Amygdala (tissue), 56 donors: ENCODE measurements at regions not wholly inside any gene's neighbourhood (a gene's known extent, or its start where the extent isn't known, plus 50 kb on each side); places are given as distances from the start of the nearest gene placed in this dataset.

Experiments
- DNase-seq, 56 donors: peaks; one replicate each; lab custom pipeline; 2025; lab: John Stamatoyannopoulos, UW

DNA sequence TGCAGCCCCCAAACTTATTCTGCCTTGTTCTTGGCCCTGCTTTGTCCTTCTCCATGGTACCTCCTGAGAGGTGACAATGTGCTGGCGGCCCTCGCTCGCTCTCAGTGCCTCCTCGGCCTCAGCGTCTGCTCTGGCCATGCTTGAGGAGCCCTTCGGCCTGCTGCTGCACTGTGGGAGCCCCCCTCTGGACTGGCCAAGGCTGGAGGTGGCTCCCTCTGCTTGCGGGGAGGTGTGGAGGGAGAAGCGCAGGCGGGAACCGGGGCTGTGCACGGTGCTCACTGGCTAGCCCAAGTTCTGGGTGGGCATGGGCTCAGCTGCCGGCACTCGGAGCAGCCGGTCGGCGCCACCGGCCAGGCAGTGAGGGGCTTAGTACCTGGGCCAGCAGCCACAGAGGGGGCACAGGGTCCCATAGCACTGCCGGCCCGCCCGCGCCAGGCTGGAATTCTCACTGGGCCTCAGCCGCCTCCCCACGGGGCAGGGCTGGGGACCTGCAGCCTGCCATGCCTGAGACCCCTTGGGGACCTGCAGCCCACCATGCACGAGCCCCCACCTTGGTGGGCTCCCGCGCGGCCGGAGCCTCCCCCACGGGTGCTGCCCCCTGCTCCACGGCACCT, 55.9 kb upstream of the RALGAPA2 start:
- no peak for DNase-seq

DNA sequence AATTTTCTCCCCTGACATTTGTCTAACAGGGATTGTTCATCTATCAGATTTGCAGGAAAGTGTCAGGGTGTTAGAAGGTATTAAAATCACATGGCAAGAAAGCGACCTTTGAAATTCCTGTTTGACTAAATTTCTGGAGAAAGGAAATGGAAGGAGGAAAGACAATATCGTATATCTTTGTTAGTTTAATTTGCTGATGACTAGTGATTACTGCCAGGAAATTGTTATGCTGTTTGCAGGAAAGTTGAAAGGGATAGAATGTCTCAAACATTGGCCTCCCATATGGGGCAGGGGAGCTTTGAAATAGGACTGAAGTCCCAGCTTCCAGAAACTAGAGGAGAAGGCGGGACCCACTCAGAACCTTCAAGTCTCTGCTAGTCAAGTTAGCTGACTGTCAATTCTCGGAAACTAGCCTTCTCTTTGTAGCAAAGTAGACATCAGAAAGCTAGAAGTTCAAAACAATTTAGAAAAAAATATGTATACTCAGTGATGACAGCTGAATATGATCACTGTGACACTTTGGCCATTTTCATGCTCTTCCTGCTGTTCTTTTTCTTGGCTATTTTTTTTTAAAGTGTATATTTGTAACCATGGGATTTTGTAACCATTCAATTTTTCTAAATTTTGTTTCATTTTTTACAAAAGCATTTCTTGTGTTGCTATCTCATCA, 53.4 kb upstream of the RALGAPA2 start:
- DNase-seq: no peak

DNA sequence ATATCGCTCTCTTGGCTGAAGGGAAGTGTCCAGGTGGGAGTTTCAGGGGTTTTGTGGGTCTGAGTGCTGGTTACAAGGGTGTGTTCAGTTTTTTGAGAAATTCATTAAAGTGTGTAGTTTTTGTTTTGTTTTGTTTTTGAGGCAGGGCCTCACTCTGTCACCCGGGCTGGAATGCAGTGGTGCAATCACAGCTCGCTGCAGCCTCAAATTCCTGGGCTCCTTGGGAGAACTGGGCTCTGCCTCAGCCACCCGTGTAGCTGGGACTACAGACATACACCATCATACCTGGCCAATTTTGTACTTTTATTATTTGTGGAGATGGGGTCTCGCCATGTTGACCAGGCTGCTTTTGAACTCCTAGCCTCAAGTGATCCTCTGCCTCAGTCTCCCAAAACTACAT, 51.2 kb upstream of the RALGAPA2 start:
- DNase-seq: no peak
